Stimulated activated effector memory CD8-positive, alpha-beta T cell treated with anti-CD3 and anti-CD28 coated beads, Interleukin-12 subunit alpha, Interleukin-12 subunit beta, amount 100 ng/mL, for 72 hours (primary cell): ENCODE measurements at regions not wholly inside any gene's neighbourhood (a gene's known extent, or its start where the extent isn't known, plus 50 kb on each side); places are given as distances from the start of the nearest gene placed in this dataset.
A peak's percentile ranks its signal among the peaks of the same experiment; 100 is the strongest.

Experiments used
- ATAC-seq: fragments of 150-1000 bp; cut with Tn5 transposase; 2 replicates; pipeline ENCODE4 v1.10.0; 2021
- DNase-seq, 2 donors: peaks; one replicate each; pipeline ENCODE4 v3.0.0; 2021 to 2022; ENCODE audit warnings: low spot score in 2 of 2
- H3K27ac Mint-ChIP-seq: one replicate; pipeline ENCODE4 v1.8.0; 2022; ENCODE audit warnings: mild to moderate bottlenecking, mixed read lengths
- H3K36me3 Mint-ChIP-seq: one replicate; pipeline ENCODE4 v1.8.0; 2022; ENCODE audit warnings: mild to moderate bottlenecking, mixed read lengths
- H3K4me1 Mint-ChIP-seq: one replicate; pipeline ENCODE4 v1.8.0; 2022; ENCODE audit warnings: mixed read lengths
- H3K4me3 Mint-ChIP-seq: one replicate; pipeline ENCODE4 v1.8.0; 2022; ENCODE audit warnings: mild to moderate bottlenecking, mixed read lengths
- H3K9me3 Mint-ChIP-seq: one replicate; pipeline ENCODE4 v1.8.0; 2022; ENCODE audit warnings: mixed read lengths

DNA sequence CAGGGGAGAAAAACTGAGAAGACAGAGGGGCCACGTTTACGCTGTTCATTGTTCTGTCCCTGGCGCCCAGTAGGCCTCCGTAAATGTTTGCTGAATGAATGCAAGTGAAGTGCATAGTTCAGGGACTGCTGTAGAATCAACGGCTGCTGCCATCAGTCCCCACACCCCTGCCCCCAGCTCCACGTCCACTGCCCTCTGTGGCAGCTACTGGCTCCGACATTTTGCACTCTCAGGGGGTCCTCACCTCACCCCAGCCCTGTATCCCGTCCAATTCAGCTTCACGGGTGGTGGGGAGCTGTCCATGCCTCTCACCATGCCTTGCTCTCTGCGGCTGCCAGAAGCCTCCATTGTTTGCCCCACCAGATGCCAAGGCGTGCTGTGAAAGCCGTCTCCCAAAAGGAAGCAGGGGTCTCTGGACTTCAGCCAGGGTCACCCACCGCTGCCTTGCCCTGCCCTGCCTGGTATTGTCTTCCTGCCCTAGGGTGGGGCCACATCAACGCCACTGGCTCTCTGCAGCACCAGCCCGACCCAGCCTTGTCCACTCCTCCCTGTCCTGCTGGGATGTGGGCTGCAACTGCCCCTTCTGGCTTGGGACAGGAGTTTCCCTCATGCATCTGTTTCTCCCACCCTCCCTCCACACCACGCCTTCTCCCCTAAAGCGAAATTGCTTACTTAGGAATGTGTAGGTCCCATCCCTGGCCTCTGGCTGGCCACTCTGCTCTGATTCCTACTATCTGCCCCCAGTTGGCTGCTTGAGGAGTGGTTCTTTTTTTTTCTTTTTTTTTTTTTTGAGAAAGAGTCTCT, 86.0 kb downstream of the RHOB start:
- DNase-seq: no peak
- no peak for ATAC-seq
- no peaks in the 10 kb centered on the region for H3K4me1 Mint-ChIP-seq
- no peaks in the 10 kb centered on the region for H3K36me3 Mint-ChIP-seq
- H3K4me3 Mint-ChIP-seq: no peak overlapping the region
- H3K9me3 Mint-ChIP-seq: no peaks in the 10 kb centered on the region
- no peak overlapping the region for H3K27ac Mint-ChIP-seq

DNA sequence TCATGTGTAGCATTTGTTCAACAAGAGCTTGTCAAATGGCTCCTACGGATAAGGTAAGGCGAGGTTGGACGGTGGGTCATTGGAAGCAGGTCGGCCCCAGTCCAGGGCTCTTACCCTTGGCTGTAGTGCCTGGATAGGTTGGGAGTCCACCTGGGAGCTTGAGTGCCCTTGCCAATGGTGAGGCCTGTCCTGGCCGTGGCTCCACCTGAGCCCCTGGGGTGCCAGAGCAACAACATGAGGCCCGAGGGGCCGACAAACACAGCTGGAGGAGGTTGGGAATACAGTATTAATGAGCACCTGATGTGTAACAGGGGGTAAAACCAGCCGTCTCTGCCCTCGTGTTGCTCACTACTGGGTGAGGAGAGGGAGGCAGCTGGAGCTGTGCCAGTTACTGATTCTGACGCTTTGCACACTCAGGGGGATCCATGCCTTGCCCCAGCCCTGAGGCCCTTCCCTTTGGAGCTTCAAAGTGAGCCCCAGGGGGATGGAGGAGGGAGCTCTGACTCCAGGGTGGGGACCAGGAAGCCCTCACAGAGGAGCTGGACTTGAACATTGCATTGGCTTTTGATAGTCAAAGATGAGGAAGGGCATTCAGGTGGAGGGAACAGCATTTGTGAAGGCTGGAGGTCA, 87.2 kb downstream of the RHOB start:
- DNase-seq (no peak), ATAC-seq (no peak)
- H3K27ac Mint-ChIP-seq: no peak overlapping the region
- H3K4me3 Mint-ChIP-seq: no peak overlapping the region
- H3K4me1 Mint-ChIP-seq: peaks cover 11% of the 10 kb centered on the region
- H3K9me3 Mint-ChIP-seq: no peaks in the 10 kb centered on the region
- no peaks in the 10 kb centered on the region for H3K36me3 Mint-ChIP-seq

DNA sequence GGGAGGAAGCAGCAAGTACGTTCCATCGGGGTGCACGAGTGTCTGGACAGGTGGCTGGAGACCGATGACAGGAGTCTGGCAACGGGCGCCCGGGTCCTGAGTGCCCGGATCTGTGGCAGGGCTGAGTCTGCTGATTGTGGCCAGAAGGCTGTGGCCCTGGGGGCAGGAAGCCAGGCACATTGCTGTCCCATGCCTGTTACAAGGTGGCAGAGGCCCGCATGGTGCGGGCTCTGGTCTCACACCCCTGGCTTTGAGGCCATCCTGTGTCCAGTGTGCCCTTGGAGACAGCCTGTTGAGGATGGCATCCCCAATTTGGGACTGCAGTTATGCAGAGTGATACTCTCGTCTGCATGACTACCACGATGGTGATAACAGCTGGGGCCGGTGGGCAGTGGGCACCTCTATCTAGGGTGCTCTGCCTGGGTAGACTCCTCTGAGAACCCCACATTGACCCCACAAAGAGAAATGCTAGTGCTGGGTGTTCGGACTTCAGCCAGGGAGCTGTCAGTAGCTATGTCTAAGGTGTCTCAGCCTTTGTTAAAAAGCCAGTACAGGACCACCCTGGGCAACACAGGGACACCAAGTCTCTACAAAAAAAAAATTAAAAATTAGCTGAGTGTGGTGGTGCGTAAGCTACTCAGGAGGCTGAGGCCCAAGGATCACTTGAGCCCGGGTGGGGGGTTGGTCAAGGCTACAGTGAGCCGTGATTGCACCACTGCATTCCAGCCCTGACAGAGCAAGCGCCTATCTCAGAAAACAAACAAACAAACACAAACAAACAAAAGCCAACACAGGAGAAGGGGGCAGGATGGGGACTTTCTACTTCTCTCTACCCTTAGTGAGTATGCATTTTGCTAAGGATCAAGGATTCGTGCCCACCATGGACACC, 88.3 kb downstream of the RHOB start:
- H3K4me1 Mint-ChIP-seq: peaks cover 19% of the 10 kb centered on the region
- no peaks in the 10 kb centered on the region for H3K9me3 Mint-ChIP-seq
- ATAC-seq: no peak

DNA sequence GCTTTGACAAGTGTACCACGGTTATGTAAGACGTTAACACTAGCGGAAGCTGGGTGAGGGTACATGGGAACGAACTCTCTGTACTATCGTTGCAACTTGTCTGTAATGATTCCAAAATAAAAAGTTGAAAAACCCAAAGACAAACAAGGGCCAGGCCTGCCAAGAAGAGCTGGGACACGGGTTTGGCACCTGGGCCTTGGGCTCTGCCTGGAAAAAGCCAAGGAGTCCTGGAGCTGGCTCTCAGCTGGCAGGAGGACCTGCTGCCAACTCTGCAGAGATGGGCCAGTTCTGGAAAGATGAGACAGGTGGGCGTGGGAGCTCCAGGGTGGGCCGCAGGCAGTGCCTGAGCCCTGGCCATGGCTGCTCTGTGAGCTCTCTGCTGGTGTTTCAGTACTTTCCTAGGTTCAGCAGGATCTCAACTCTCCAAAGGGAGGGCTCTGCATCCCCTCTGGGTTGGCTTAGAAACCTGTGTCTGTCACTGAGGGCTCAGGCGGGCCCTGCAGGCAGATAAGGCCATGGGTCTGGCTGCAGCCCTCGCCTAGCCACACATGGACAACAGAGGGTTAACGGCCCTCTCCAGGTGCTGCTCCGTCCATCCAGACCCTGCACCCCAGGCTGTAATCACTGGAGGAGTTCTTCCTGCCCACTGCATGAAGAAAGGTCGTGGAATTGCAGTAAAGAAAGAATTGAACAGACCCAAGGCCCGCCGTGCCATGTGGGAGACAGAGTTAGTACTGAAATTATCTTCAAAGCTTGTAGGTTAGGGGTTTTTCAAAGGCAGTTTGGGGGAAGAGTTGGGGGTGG, 89.9 kb downstream of the RHOB start:
- peaks cover 19% of the 10 kb centered on the region for H3K4me1 Mint-ChIP-seq
- no peaks in the 10 kb centered on the region for H3K9me3 Mint-ChIP-seq
- H3K27ac Mint-ChIP-seq: no peak overlapping the region
- H3K36me3 Mint-ChIP-seq: no peaks in the 10 kb centered on the region
- DNase-seq: no peak
- no peak for ATAC-seq
- no peak overlapping the region for H3K4me3 Mint-ChIP-seq

More for the DNA sequence above, 88.3 kb downstream of the RHOB start:
- DNase-seq: no peak
- Mint-ChIP-seq H3K27ac (no peak overlapping the region), H3K4me3 (no peak overlapping the region), H3K36me3 (no peaks in the 10 kb centered on the region)

DNA sequence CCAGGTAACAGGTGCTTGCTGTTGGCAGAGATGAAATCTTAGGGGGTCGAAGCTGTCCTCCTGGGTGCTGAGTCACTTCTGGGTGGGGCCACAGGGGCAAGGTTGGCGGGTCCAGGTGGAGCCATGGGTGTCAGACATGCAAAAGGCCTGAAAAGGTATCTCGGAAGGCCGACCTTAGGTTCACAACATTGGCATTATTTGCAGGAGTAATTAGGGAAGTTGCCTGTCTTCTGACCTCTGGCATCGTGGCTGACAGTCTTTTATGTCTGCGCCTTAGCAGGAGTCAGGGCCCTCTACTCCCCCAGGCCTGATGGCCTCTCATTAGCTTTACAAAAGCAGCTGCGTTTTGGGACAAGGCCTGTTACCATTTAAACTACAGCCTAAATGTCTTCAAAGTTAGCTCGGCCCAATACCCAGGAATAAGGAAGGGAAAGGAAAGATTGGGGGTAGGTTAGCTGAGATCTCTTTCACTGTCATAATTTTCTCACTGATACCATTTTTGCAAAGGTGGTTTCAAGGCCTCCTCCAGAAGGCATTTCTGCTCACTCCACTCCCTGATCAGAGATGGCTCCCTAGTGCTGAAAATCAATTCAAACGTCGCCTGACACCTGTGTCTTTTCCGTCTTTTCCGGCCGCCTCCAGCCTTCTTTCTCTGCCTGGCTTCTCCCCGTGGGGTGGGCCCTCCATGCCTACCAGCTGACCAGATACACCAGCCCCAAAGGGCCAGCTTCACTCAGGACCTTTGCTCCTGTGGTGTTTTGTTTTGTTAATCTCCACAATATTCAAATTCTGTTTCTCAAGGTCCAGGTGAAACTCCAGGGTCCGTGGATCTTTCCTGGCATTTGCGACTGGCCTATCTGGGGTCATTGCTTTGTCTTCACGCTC, 90.8 kb downstream of the RHOB start:
- DNase-seq (no peak), ATAC-seq (no peak)
- no peaks in the 10 kb centered on the region for H3K36me3 Mint-ChIP-seq
- H3K4me1 Mint-ChIP-seq: peaks cover 24% of the 10 kb centered on the region
- peak overlapping the region; percentile 88 for H3K27ac Mint-ChIP-seq
- no peak overlapping the region for H3K4me3 Mint-ChIP-seq
- H3K9me3 Mint-ChIP-seq: no peaks in the 10 kb centered on the region

DNA sequence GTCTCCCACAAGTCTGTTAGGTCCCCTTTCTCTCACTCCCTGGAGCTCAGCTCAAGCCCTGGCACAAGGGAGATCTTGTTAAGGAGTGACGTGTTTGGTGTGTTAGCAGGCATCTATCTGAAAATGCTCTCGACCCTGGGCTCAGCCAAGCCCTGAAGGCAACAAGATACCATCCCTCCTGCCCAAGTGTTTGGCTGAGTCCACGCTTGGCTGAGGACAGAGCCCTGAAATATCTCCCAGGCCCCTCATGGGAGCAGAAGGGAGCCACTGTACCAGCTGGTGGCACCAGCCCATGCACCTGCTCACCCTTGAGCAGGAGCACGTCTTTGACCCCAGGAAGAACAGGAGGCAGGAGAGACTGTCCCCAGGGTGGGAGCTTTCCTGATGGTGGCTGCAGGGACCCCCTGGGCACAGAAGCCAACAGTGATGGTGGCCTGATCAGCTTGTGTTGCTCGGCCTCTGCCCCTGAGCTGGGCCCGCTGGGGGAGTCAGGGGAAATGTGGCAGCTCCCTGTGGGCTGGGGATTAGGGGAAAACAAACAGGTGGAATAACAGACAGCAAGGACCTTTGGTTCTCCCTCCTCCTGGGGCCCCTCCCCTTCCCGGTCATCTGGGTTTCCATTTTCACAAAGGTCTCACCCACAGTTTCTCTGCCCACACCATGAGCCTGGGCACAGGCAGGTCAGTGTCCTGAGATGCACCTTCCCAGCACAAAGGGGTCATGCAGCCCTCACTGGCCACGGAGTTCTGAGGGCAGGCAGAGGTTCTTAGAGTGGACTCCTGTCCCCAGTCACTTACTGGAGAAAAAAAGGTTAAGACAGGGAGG, 91.6 kb downstream of the RHOB start:
- no peaks in the 10 kb centered on the region for H3K9me3 Mint-ChIP-seq
- H3K4me3 Mint-ChIP-seq: peak overlapping the region; percentile 18
- ATAC-seq (no peak), DNase-seq (no peak)
- H3K36me3 Mint-ChIP-seq: no peaks in the 10 kb centered on the region
- peak overlapping the region; percentile 88 for H3K27ac Mint-ChIP-seq
- H3K4me1 Mint-ChIP-seq: peaks cover 26% of the 10 kb centered on the region

DNA sequence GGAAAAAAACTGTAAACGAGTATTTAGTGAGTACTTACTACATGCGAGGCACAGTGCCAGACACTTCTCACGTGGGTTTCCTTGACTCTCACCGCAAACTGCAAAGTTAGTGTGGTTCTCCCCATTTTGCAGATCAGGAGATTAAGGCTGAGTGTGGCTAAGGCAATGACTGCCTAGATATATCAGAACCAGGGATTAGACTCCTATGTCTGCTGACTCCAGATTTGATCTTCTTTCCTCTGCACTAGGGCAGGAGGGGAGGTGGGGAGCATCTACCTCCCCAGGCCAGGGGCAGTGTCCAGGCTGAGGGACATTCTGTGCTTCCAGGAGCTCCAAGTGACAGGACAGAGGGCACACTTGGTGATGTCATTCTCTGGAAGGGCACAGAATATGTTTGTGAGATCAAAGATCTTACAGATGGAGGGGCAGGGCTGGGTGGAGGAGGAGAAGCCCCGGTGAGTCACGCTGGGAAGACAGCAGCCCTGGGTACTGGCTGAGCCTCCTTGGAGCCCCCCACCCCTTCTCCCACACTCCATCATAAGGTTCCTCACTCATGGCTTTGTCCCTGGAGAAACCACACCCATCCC, 92.4 kb downstream of the RHOB start:
- Mint-ChIP-seq H3K4me3 (peak overlapping the region; percentile 18), H3K36me3 (no peaks in the 10 kb centered on the region), H3K27ac (peak overlapping the region; percentile 88), H3K4me1 (peaks cover 26% of the 10 kb centered on the region), H3K9me3 (no peaks in the 10 kb centered on the region)
- no peak for DNase-seq
- peak; percentile 33 for ATAC-seq

DNA sequence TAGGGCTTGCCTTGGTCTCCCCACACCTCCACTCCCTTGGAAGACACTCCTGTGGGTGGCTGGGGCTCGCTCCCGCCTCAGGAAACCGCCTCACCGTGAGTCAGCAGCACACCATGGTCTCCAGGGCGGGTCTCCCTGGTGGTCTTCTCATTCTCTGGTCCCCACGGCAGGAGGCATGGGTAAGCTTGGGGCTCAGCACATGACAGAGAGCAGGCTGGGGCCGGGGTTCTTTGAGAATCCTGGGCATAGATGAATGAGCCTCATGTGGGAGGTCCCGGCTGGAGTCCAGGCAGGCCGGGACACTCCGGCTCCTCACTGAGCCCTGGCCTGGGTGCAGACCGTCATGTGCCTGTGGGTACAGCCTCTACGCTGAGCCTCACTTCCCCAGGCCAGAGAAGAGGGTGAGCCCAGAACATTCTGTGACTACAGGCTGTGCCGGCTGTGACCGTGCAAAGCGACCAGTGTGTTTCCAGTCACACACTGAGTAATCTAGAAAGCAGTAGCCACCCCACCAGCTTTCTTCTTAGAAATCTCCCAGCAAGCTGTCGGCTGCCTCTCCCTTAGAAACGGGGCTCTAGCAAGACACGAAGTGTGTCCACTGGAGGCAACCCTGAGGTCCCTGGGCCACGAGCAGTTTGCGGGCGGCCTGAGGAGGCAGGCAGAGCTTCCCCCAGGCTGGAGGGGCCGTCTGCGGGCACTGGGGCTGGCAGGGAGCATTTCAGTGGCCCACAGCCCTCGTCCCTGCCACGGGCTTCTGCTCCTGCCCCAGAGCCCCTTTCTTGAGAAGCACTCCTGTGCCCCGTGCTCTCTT, 93.1 kb downstream of the RHOB start:
- Mint-ChIP-seq H3K36me3 (no peaks in the 10 kb centered on the region), H3K4me3 (peak overlapping the region; percentile 18), H3K27ac (peak overlapping the region; percentile 88), H3K4me1 (peaks cover 26% of the 10 kb centered on the region), H3K9me3 (no peaks in the 10 kb centered on the region)
- ATAC-seq (peak; percentile 68), DNase-seq (no peak)

DNA sequence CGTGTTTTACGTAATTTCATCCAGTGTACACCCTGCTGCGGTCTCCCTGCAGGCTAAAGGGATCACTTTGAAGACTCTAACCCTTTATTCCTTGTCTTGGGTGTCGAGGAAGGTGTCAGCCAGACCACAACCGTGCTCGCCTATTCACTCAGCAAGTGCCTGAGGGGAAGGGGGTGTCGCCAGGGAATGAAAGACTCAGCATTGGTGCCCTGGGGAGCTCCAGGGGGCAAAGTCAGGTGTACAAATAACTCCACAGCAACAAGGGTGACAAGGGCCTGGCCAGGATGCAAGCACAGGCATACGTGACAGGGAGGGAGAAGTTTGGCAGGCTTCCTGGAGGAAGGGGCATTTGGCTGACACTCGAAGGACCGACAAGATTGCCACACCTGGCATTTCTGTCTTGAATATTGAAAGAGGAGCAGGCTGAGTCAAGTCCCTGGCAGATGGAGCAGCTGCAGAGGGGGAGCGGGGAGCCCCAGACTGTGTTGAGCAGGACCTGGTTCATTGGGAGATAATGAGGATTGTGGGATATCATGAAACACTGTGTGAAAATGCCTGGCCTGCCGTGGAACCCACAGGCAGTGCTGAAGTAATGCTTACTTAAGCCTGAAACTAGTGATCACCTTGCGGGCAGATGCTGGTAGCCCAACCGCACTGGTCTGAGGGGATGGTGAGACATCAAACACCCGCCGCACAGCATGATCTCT, 93.9 kb downstream of the RHOB start:
- Mint-ChIP-seq H3K9me3 (no peaks in the 10 kb centered on the region), H3K4me3 (no peak overlapping the region), H3K4me1 (peaks cover 26% of the 10 kb centered on the region), H3K36me3 (no peaks in the 10 kb centered on the region), H3K27ac (peak overlapping the region; percentile 48)
- DNase-seq (no peak), ATAC-seq (peak; percentile 17)

DNA sequence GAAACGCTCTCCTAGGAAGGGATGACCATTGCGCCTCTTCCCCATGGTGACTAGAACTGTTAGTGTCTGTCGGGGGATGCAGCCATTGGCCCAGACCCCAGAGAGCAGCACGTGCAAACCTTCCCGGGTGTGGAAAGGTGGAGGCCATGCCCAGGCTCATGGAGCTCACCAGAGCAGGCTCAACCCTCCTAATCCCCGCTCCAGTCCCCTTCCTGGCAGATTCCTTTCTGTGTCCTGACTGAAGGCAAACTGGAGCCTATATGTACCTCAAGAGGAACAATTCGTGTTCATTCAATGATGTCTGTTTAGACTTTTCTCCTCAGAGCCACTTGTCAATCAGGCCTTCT, 94.4 kb downstream of the RHOB start:
- H3K27ac Mint-ChIP-seq: peak overlapping the region; percentile 48
- DNase-seq: no peak
- no peaks in the 10 kb centered on the region for H3K36me3 Mint-ChIP-seq
- no peaks in the 10 kb centered on the region for H3K9me3 Mint-ChIP-seq
- peaks cover 26% of the 10 kb centered on the region for H3K4me1 Mint-ChIP-seq
- no peak for ATAC-seq
- H3K4me3 Mint-ChIP-seq: no peak overlapping the region

DNA sequence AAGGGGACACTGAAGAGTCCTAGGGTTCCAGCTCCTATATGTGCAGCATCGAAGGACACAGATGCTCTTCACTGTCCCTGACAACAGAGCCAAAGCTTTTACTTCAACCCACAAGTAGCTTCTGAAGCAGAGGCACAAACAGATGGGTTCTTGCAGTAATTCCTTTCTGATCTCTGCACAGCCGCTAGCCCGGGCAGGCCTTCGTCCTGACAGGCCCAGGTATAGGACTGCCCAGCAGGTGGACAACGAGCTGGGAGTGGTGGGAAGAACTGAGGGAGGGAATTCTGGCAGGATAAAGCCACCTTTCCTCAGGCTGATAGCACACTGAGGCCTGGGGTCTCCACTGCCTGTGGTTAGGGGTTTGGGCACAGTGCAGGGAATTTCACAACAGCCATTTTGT, 94.8 kb downstream of the RHOB start:
- no peak for DNase-seq
- ATAC-seq: no peak
- Mint-ChIP-seq H3K4me3 (no peak overlapping the region), H3K9me3 (no peaks in the 10 kb centered on the region), H3K36me3 (no peaks in the 10 kb centered on the region), H3K27ac (no peak overlapping the region), H3K4me1 (peaks cover 26% of the 10 kb centered on the region)

DNA sequence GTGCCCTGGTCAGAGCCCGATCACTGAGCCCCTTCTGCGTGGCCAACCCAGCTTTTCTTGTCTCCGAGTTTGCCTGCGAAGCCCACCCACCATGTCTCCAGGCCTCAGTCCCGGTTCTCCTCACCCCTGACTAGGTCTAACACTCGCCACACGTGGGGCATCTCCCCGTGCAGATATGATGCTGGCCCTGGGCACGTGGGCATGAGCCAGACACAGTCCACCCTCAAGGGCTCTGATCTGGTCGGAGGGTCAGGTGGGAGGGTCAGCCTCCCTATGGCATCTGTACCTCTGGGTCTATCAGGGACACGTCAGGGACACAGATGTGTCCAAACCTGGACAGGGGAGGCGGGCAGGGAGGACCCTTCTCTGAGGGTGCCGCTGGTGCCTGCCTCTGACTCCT, 95.4 kb downstream of the RHOB start:
- H3K9me3 Mint-ChIP-seq: no peaks in the 10 kb centered on the region
- no peak for ATAC-seq
- H3K27ac Mint-ChIP-seq: peak overlapping the region; percentile 61
- H3K4me1 Mint-ChIP-seq: peaks cover 26% of the 10 kb centered on the region
- H3K4me3 Mint-ChIP-seq: no peak overlapping the region
- H3K36me3 Mint-ChIP-seq: no peaks in the 10 kb centered on the region
- DNase-seq: no peak
